Erythroblast (primary cell): ENCODE measurements at regions not wholly inside any gene's neighbourhood (a gene's known extent, or its start where the extent isn't known, plus 50 kb on each side); places are given as distances from the start of the nearest gene placed in this dataset.

Experiments
- GATA1 ChIP-seq: IDR thresholded peaks from 2 replicates; pipeline ENCODE4 v1.6.1; 2011; ENCODE audit warnings: low read depth, mild to moderate bottlenecking, control low read depth, low read length, moderate library complexity
- POLR2A ChIP-seq: IDR thresholded peaks from 2 replicates; pipeline ENCODE4 v1.6.1; 2011; ENCODE audit warnings: mild to moderate bottlenecking, low read length

- TF ChIP-seq POLR2A: no peak
- no peak for TF ChIP-seq GATA1
Measured at GRCh38 chr6:166781331-166781730, 154.3 kb upstream of the RPS6KA2 start.
